GM21528 (cell line): ENCODE measurements at regions not wholly inside any gene's neighbourhood (a gene's known extent, or its start where the extent isn't known, plus 50 kb on each side); places are given as distances from the start of the nearest gene placed in this dataset.
"Not testable (repeated sequence)": the region's sequence is repeated elsewhere in the genome, so short reads cannot be mapped to it uniquely, and the experiment has no call there.

Experiments
- ATAC-seq: cut with Tn5 transposase; IDR thresholded peaks from one replicate; pipeline ENCODE4 v1.9.1; 2021; ENCODE audit warnings: mild to moderate bottlenecking, moderate library complexity; ENCODE audit not compliant: unreplicated experiment, low FRiP score

GRCh38 chr6:165015676-165016075 is 293.7 kb downstream of the C6orf118 start:
- no peak for ATAC-seq

GRCh38 chr6:165013701-165014100 is 295.7 kb downstream of the C6orf118 start:
- no peak for ATAC-seq

- no peak for ATAC-seq
Measured at GRCh38 chr6:165012183-165012582, 297.2 kb downstream of the C6orf118 start.

- ATAC-seq = no peak
Measured at GRCh38 chr6:165010556-165011535, 298.6 kb downstream of the C6orf118 start.

GRCh38 chr6:165008971-165009370 is 300.4 kb downstream of the C6orf118 start:
- no peak for ATAC-seq

GRCh38 chr6:165002866-165003265 is 306.5 kb downstream of the C6orf118 start:
- ATAC-seq = no peak

GRCh38 chr6:165002358-165002757 is 307.0 kb downstream of the C6orf118 start:
- ATAC-seq = no peak

- ATAC-seq = no peak
Measured at GRCh38 chr6:165001502-165002157, 307.8 kb downstream of the C6orf118 start.

- no peak for ATAC-seq
Measured at GRCh38 chr6:164998297-164998696, 311.1 kb downstream of the C6orf118 start.

- ATAC-seq = no peak
Measured at GRCh38 chr6:164996838-164997237, 312.6 kb downstream of the C6orf118 start.

GRCh38 chr6:164991573-164991972 is 317.8 kb downstream of the C6orf118 start:
- ATAC-seq = no peak

GRCh38 chr6:164990901-164991300 is 318.5 kb downstream of the C6orf118 start:
- no peak for ATAC-seq

GRCh38 chr6:164982389-164982788 is 327.0 kb downstream of the C6orf118 start:
- ATAC-seq = no peak

GRCh38 chr6:164967102-164967501 is 342.3 kb downstream of the C6orf118 start:
- ATAC-seq = no peak

GRCh38 chr6:164962805-164963204 is 346.6 kb downstream of the C6orf118 start:
- ATAC-seq = no peak

GRCh38 chr6:164947164-164947563 is 362.2 kb downstream of the C6orf118 start:
- ATAC-seq = no peak

- ATAC-seq = no peak
Measured at GRCh38 chr6:164942271-164942670, 367.1 kb downstream of the C6orf118 start.

- ATAC-seq = not testable (repeated sequence)
Measured at GRCh38 chr6:164933238-164933794, 376.1 kb downstream of the C6orf118 start.

- no peak for ATAC-seq
Measured at GRCh38 chr6:164929408-164929977, 379.9 kb downstream of the C6orf118 start.

GRCh38 chr6:164928728-164929407 is 380.5 kb downstream of the C6orf118 start:
- ATAC-seq = no peak
